ENCODE measurements at regions not wholly inside any gene's neighbourhood (a gene's known extent, or its start where the extent isn't known, plus 50 kb on each side); places are given as distances from the start of the nearest gene placed in this dataset.

GRCh38 chr20:7703551-7703961, 236.7 kb downstream of the HAO1 start:
- DNase-seq (ENCODE audit: low spot score), result no peak
- Mint-ChIP-seq H3K27me3 (ENCODE audit: low read depth) (no peaks in the 10 kb centered on the region), H3K27ac (no peak overlapping the region), H3K4me3 (ENCODE audit: low read depth) (no peak overlapping the region), H3K9me3 (peaks cover 8% of the 10 kb centered on the region), H3K36me3 (ENCODE audit: low read depth) (no peaks in the 10 kb centered on the region), H3K4me1 (ENCODE audit: low read depth) (no peaks in the 10 kb centered on the region)
- intact Hi-C loops (cut with micrococcal nuclease), result no loop called here

- Mint-ChIP-seq H3K4me1 (ENCODE audit: low read depth) (no peaks in the 10 kb centered on the region), H3K27me3 (ENCODE audit: low read depth) (no peaks in the 10 kb centered on the region), H3K4me3 (ENCODE audit: low read depth) (no peak overlapping the region), H3K36me3 (ENCODE audit: low read depth) (no peaks in the 10 kb centered on the region), H3K9me3 (peaks cover 8% of the 10 kb centered on the region), H3K27ac (no peak overlapping the region)
- no peak for DNase-seq (ENCODE audit: low spot score)
- intact Hi-C loops (cut with micrococcal nuclease), result no loop called here
Measured at GRCh38 chr20:7703996-7704395, 236.3 kb downstream of the HAO1 start.

GRCh38 chr20:7708112-7708511, 232.1 kb downstream of the HAO1 start:
- Mint-ChIP-seq H3K4me1 (ENCODE audit: low read depth) (peaks cover 3% of the 10 kb centered on the region), H3K27me3 (ENCODE audit: low read depth) (no peaks in the 10 kb centered on the region), H3K36me3 (ENCODE audit: low read depth) (no peaks in the 10 kb centered on the region), H3K4me3 (ENCODE audit: low read depth) (no peak overlapping the region), H3K27ac (no peak overlapping the region), H3K9me3 (peaks cover 9% of the 10 kb centered on the region)
- no peak for DNase-seq (ENCODE audit: low spot score)
- intact Hi-C loops (cut with micrococcal nuclease), result no loop called here

GRCh38 chr20:7708782-7709181, 231.5 kb downstream of the HAO1 start:
- H3K27ac Mint-ChIP-seq, result no peak overlapping the region
- no peaks in the 10 kb centered on the region for H3K27me3 Mint-ChIP-seq (ENCODE audit: low read depth)

GRCh38 chr20:7710440-7710839, 229.8 kb downstream of the HAO1 start:
- DNase-seq (ENCODE audit: low spot score), result no peak
- Mint-ChIP-seq H3K4me1 (ENCODE audit: low read depth) (peaks cover 3% of the 10 kb centered on the region), H3K36me3 (ENCODE audit: low read depth) (no peaks in the 10 kb centered on the region), H3K27me3 (ENCODE audit: low read depth) (no peaks in the 10 kb centered on the region), H3K9me3 (peaks cover 9% of the 10 kb centered on the region), H3K4me3 (ENCODE audit: low read depth) (no peak overlapping the region), H3K27ac (no peak overlapping the region)
- intact Hi-C loops (cut with micrococcal nuclease), result no loop called here

More at GRCh38 chr20:7708782-7709181, 231.5 kb downstream of the HAO1 start:
- intact Hi-C loops (cut with micrococcal nuclease), result no loop called here
- no peak for DNase-seq (ENCODE audit: low spot score)
- H3K36me3 Mint-ChIP-seq (ENCODE audit: low read depth), result no peaks in the 10 kb centered on the region
- H3K4me3 Mint-ChIP-seq (ENCODE audit: low read depth), result no peak overlapping the region
- H3K4me1 Mint-ChIP-seq (ENCODE audit: low read depth), result peaks cover 3% of the 10 kb centered on the region
- H3K9me3 Mint-ChIP-seq, result peaks cover 9% of the 10 kb centered on the region

GRCh38 chr20:7712661-7713060, 227.6 kb downstream of the HAO1 start:
- H3K27me3 Mint-ChIP-seq (ENCODE audit: low read depth), result no peaks in the 10 kb centered on the region
- intact Hi-C loops (cut with micrococcal nuclease), result no loop called here
- no peak overlapping the region for H3K27ac Mint-ChIP-seq
- H3K9me3 Mint-ChIP-seq, result peaks cover 5% of the 10 kb centered on the region
- H3K4me1 Mint-ChIP-seq (ENCODE audit: low read depth), result peaks cover 6% of the 10 kb centered on the region
- DNase-seq (ENCODE audit: low spot score), result no peak
- H3K36me3 Mint-ChIP-seq (ENCODE audit: low read depth), result no peaks in the 10 kb centered on the region
- H3K4me3 Mint-ChIP-seq (ENCODE audit: low read depth), result no peak overlapping the region

- H3K36me3 Mint-ChIP-seq (ENCODE audit: low read depth), result no peaks in the 10 kb centered on the region
- peaks cover 6% of the 10 kb centered on the region for H3K4me1 Mint-ChIP-seq (ENCODE audit: low read depth)
- DNase-seq (ENCODE audit: low spot score), result no peak
- H3K4me3 Mint-ChIP-seq (ENCODE audit: low read depth), result no peak overlapping the region
- H3K9me3 Mint-ChIP-seq, result peaks cover 5% of the 10 kb centered on the region
- intact Hi-C loops (cut with micrococcal nuclease), result no loop called here
- no peak overlapping the region for H3K27ac Mint-ChIP-seq
- no peaks in the 10 kb centered on the region for H3K27me3 Mint-ChIP-seq (ENCODE audit: low read depth)
Measured at GRCh38 chr20:7714549-7714948, 225.7 kb downstream of the HAO1 start.

GRCh38 chr20:7716286-7716972, 223.8 kb downstream of the HAO1 start:
- DNase-seq (ENCODE audit: low spot score), result no peak
- H3K27ac Mint-ChIP-seq, result no peak overlapping the region
- H3K9me3 Mint-ChIP-seq, result peaks cover 4% of the 10 kb centered on the region
- H3K4me3 Mint-ChIP-seq (ENCODE audit: low read depth), result no peak overlapping the region
- H3K27me3 Mint-ChIP-seq (ENCODE audit: low read depth), result no peaks in the 10 kb centered on the region
- intact Hi-C loops (cut with micrococcal nuclease), result no loop called here
- peaks cover 3% of the 10 kb centered on the region for H3K4me1 Mint-ChIP-seq (ENCODE audit: low read depth)
- H3K36me3 Mint-ChIP-seq (ENCODE audit: low read depth), result no peaks in the 10 kb centered on the region

- intact Hi-C loops (cut with micrococcal nuclease), result no loop called here
Measured at GRCh38 chr20:7722564-7722963, 217.7 kb downstream of the HAO1 start.

GRCh38 chr20:7723284-7723683, 217.0 kb downstream of the HAO1 start:
- no peak for DNase-seq (ENCODE audit: low spot score)
- H3K4me3 Mint-ChIP-seq (ENCODE audit: low read depth), result no peak overlapping the region
- no peaks in the 10 kb centered on the region for H3K9me3 Mint-ChIP-seq
- no peak overlapping the region for H3K27ac Mint-ChIP-seq
- H3K4me1 Mint-ChIP-seq (ENCODE audit: low read depth), result no peaks in the 10 kb centered on the region
- H3K36me3 Mint-ChIP-seq (ENCODE audit: low read depth), result no peaks in the 10 kb centered on the region
- H3K27me3 Mint-ChIP-seq (ENCODE audit: low read depth), result no peaks in the 10 kb centered on the region
- intact Hi-C loops (cut with micrococcal nuclease), result no loop called here

More at GRCh38 chr20:7722564-7722963, 217.7 kb downstream of the HAO1 start:
- H3K4me3 Mint-ChIP-seq (ENCODE audit: low read depth), result no peak overlapping the region
- no peaks in the 10 kb centered on the region for H3K9me3 Mint-ChIP-seq
- H3K27ac Mint-ChIP-seq, result no peak overlapping the region
- no peaks in the 10 kb centered on the region for H3K4me1 Mint-ChIP-seq (ENCODE audit: low read depth)
- H3K36me3 Mint-ChIP-seq (ENCODE audit: low read depth), result no peaks in the 10 kb centered on the region
- no peaks in the 10 kb centered on the region for H3K27me3 Mint-ChIP-seq (ENCODE audit: low read depth)
- no peak for DNase-seq (ENCODE audit: low spot score)

GRCh38 chr20:7728338-7728737, 211.9 kb downstream of the HAO1 start:
- no peak overlapping the region for H3K27ac Mint-ChIP-seq
- no peak for DNase-seq (ENCODE audit: low spot score)
- no peaks in the 10 kb centered on the region for H3K9me3 Mint-ChIP-seq
- H3K4me3 Mint-ChIP-seq (ENCODE audit: low read depth), result no peak overlapping the region
- H3K27me3 Mint-ChIP-seq (ENCODE audit: low read depth), result no peaks in the 10 kb centered on the region
- no peaks in the 10 kb centered on the region for H3K4me1 Mint-ChIP-seq (ENCODE audit: low read depth)
- no peaks in the 10 kb centered on the region for H3K36me3 Mint-ChIP-seq (ENCODE audit: low read depth)
- intact Hi-C loops (cut with micrococcal nuclease), result no loop called here

GRCh38 chr20:7734216-7734615, 206.0 kb downstream of the HAO1 start:
- no peak for DNase-seq (ENCODE audit: low spot score)
- no peak overlapping the region for H3K27ac Mint-ChIP-seq
- no peaks in the 10 kb centered on the region for H3K9me3 Mint-ChIP-seq
- intact Hi-C loops (cut with micrococcal nuclease), result no loop called here
- no peak overlapping the region for H3K4me3 Mint-ChIP-seq (ENCODE audit: low read depth)
- no peaks in the 10 kb centered on the region for H3K27me3 Mint-ChIP-seq (ENCODE audit: low read depth)
- no peaks in the 10 kb centered on the region for H3K36me3 Mint-ChIP-seq (ENCODE audit: low read depth)
- H3K4me1 Mint-ChIP-seq (ENCODE audit: low read depth), result no peaks in the 10 kb centered on the region

- Mint-ChIP-seq H3K4me1 (ENCODE audit: low read depth) (no peaks in the 10 kb centered on the region), H3K9me3 (no peaks in the 10 kb centered on the region), H3K36me3 (ENCODE audit: low read depth) (no peaks in the 10 kb centered on the region), H3K4me3 (ENCODE audit: low read depth) (no peak overlapping the region), H3K27me3 (ENCODE audit: low read depth) (no peaks in the 10 kb centered on the region), H3K27ac (no peak overlapping the region)
- DNase-seq (ENCODE audit: low spot score), result no peak
- intact Hi-C loops (cut with micrococcal nuclease), result no loop called here
Measured at GRCh38 chr20:7736336-7736735, 203.9 kb downstream of the HAO1 start.

GRCh38 chr20:7741866-7742265, 198.4 kb downstream of the HAO1 start:
- no peaks in the 10 kb centered on the region for H3K27me3 Mint-ChIP-seq (ENCODE audit: low read depth)
- no peak overlapping the region for H3K27ac Mint-ChIP-seq
- no peaks in the 10 kb centered on the region for H3K9me3 Mint-ChIP-seq
- H3K36me3 Mint-ChIP-seq (ENCODE audit: low read depth), result no peaks in the 10 kb centered on the region
- no peak for DNase-seq (ENCODE audit: low spot score)
- intact Hi-C loops (cut with micrococcal nuclease), result no loop called here
- no peak overlapping the region for H3K4me3 Mint-ChIP-seq (ENCODE audit: low read depth)
- no peaks in the 10 kb centered on the region for H3K4me1 Mint-ChIP-seq (ENCODE audit: low read depth)
